Muscle layer of colon (tissue), 2 donors: ENCODE measurements at regions not wholly inside any gene's neighbourhood (a gene's known extent, or its start where the extent isn't known, plus 50 kb on each side); places are given as distances from the start of the nearest gene placed in this dataset.
"Not testable (repeated sequence)": the region's sequence is repeated elsewhere in the genome, so short reads cannot be mapped to it uniquely, and the experiment has no call there.

ENCODE experiments used
- H3K27ac ChIP-seq: one replicate; pipeline ENCODE4 v1.7.0; 2013; ENCODE audit warnings: low read depth, mild to moderate bottlenecking, low read length, moderate library complexity
- H3K27me3 ChIP-seq, 2 donors: one replicate each; pipeline ENCODE4 v1.7.0; 2013; ENCODE audit warnings: low read length in 2 of 2, mild to moderate bottlenecking in 2 of 2; ENCODE audit not compliant: insufficient read depth in 2 of 2, control insufficient read depth in 1 of 2
- H3K36me3 ChIP-seq: one replicate; pipeline ENCODE4 v1.7.0; 2013; ENCODE audit warnings: mild to moderate bottlenecking, low read length; ENCODE audit not compliant: insufficient read depth
- H3K4me1 ChIP-seq: one replicate; pipeline ENCODE4 v1.7.0; 2013; ENCODE audit warnings: mild to moderate bottlenecking, low read length; ENCODE audit not compliant: insufficient read depth
- H3K4me3 ChIP-seq, 2 donors: one replicate each; pipeline ENCODE4 v1.7.0; 2013; ENCODE audit warnings: low read length in 2 of 2, low read depth in 1 of 2, mild to moderate bottlenecking in 1 of 2, moderate library complexity in 1 of 2
- H3K9ac ChIP-seq: one replicate; pipeline ENCODE4 v1.7.0; 2013; ENCODE audit warnings: low read length
- H3K9me3 ChIP-seq: one replicate; pipeline ENCODE4 v1.7.0; 2013; ENCODE audit warnings: mild to moderate bottlenecking, low read length
- donor health status: abdominal sarcoma.
- donor health status: Adenocarcinoma of cecum.

GRCh38 chr12:127819056-127819455 lies 447.9 kb upstream of the TMEM132C start:
- Histone ChIP-seq H3K36me3 (no peaks in the 10 kb centered on the region), H3K9ac (no peak overlapping the region), H3K4me1 (peaks cover 4% of the 10 kb centered on the region), H3K27me3 (no peaks in the 10 kb centered on the region), H3K4me3 (no peak overlapping the region), H3K9me3 (no peaks in the 10 kb centered on the region), H3K27ac (no peak overlapping the region)

- Histone ChIP-seq H3K4me1 (peaks cover 4% of the 10 kb centered on the region), H3K27ac (no peak overlapping the region), H3K27me3 (no peaks in the 10 kb centered on the region), H3K9me3 (no peaks in the 10 kb centered on the region), H3K4me3 (no peak overlapping the region), H3K36me3 (no peaks in the 10 kb centered on the region), H3K9ac (no peak overlapping the region)
Observed at GRCh38 chr12:127820271-127820670, 446.7 kb upstream of the TMEM132C start.

GRCh38 chr12:127820846-127821245 lies 446.1 kb upstream of the TMEM132C start:
- Histone ChIP-seq H3K27me3 (no peaks in the 10 kb centered on the region), H3K9me3 (no peaks in the 10 kb centered on the region), H3K4me1 (peaks cover 4% of the 10 kb centered on the region), H3K4me3 (no peak overlapping the region), H3K9ac (no peak overlapping the region), H3K27ac (no peak overlapping the region), H3K36me3 (no peaks in the 10 kb centered on the region)

- Histone ChIP-seq H3K9me3 (no peaks in the 10 kb centered on the region), H3K27ac (no peak overlapping the region), H3K27me3 (no peaks in the 10 kb centered on the region), H3K4me3 (no peak overlapping the region), H3K4me1 (peaks cover 4% of the 10 kb centered on the region), H3K9ac (no peak overlapping the region), H3K36me3 (no peaks in the 10 kb centered on the region)
Observed at GRCh38 chr12:127822809-127823411, 444.1 kb upstream of the TMEM132C start.

GRCh38 chr12:127823801-127824200 lies 443.2 kb upstream of the TMEM132C start:
- H3K4me1 ChIP-seq = peaks cover 4% of the 10 kb centered on the region
- H3K27ac ChIP-seq = no peak overlapping the region
- H3K9me3 ChIP-seq = no peaks in the 10 kb centered on the region
- no peak overlapping the region for H3K4me3 ChIP-seq
- no peaks in the 10 kb centered on the region for H3K36me3 ChIP-seq
- no peak overlapping the region for H3K9ac ChIP-seq
- H3K27me3 ChIP-seq = no peaks in the 10 kb centered on the region

GRCh38 chr12:127829281-127830064 lies 437.5 kb upstream of the TMEM132C start:
- Histone ChIP-seq H3K9ac (no peak overlapping the region), H3K27ac (no peak overlapping the region), H3K4me3 (no peak overlapping the region), H3K36me3 (no peaks in the 10 kb centered on the region), H3K9me3 (no peaks in the 10 kb centered on the region), H3K4me1 (no peaks in the 10 kb centered on the region), H3K27me3 (no peaks in the 10 kb centered on the region)

GRCh38 chr12:127830065-127830460 lies 436.9 kb upstream of the TMEM132C start:
- H3K9ac ChIP-seq = no peak overlapping the region
- H3K27ac ChIP-seq = no peak overlapping the region
- no peaks in the 10 kb centered on the region for H3K27me3 ChIP-seq
- H3K4me1 ChIP-seq = no peaks in the 10 kb centered on the region
- no peaks in the 10 kb centered on the region for H3K36me3 ChIP-seq
- no peak overlapping the region for H3K4me3 ChIP-seq
- H3K9me3 ChIP-seq = no peaks in the 10 kb centered on the region

- Histone ChIP-seq H3K9ac (no peak overlapping the region), H3K36me3 (no peaks in the 10 kb centered on the region), H3K4me1 (no peaks in the 10 kb centered on the region), H3K4me3 (no peak overlapping the region), H3K27ac (no peak overlapping the region), H3K27me3 (no peaks in the 10 kb centered on the region), H3K9me3 (no peaks in the 10 kb centered on the region)
Observed at GRCh38 chr12:127830730-127831129, 436.2 kb upstream of the TMEM132C start.

GRCh38 chr12:127832172-127832571 lies 434.8 kb upstream of the TMEM132C start:
- Histone ChIP-seq H3K9ac (no peak overlapping the region), H3K27ac (no peak overlapping the region), H3K9me3 (no peaks in the 10 kb centered on the region), H3K27me3 (no peaks in the 10 kb centered on the region), H3K36me3 (no peaks in the 10 kb centered on the region), H3K4me1 (no peaks in the 10 kb centered on the region), H3K4me3 (no peak overlapping the region)

- not testable (repeated sequence) for H3K36me3 ChIP-seq, H3K27me3 ChIP-seq, H3K4me1 ChIP-seq, H3K9ac ChIP-seq, H3K27ac ChIP-seq, H3K4me3 ChIP-seq, H3K9me3 ChIP-seq
Observed at GRCh38 chr12:127836802-127837201, 430.2 kb upstream of the TMEM132C start.

- H3K4me1 ChIP-seq = no peaks in the 10 kb centered on the region
- H3K9me3 ChIP-seq = no peaks in the 10 kb centered on the region
- H3K4me3 ChIP-seq = no peak overlapping the region
- H3K9ac ChIP-seq = no peak overlapping the region
- H3K36me3 ChIP-seq = no peaks in the 10 kb centered on the region
- no peak overlapping the region for H3K27ac ChIP-seq
- no peaks in the 10 kb centered on the region for H3K27me3 ChIP-seq
Observed at GRCh38 chr12:127857661-127858060, 409.3 kb upstream of the TMEM132C start.

GRCh38 chr12:127860536-127860935 lies 406.4 kb upstream of the TMEM132C start:
- Histone ChIP-seq H3K27ac (no peak overlapping the region), H3K27me3 (no peaks in the 10 kb centered on the region), H3K9me3 (no peaks in the 10 kb centered on the region), H3K4me1 (no peaks in the 10 kb centered on the region), H3K4me3 (no peak overlapping the region), H3K9ac (no peak overlapping the region), H3K36me3 (no peaks in the 10 kb centered on the region)
